ENCODE measurements at regions not wholly inside any gene's neighbourhood (a gene's known extent, or its start where the extent isn't known, plus 50 kb on each side); places are given as distances from the start of the nearest gene placed in this dataset.

GRCh38 chr2:234627308-234627707 lies 130.4 kb upstream of the ARL4C start:
- no TSS peak for BruUV-seq (replicated peaks)
- Histone ChIP-seq H3K9ac (ENCODE audit: low read length) (no peak overlapping the region), H2AFZ (ENCODE audit: low read length) (no peak overlapping the region), H3K27ac (ENCODE audit: low read length) (no peak overlapping the region), H3K79me2 (ENCODE audit: low read length) (no peaks in the 10 kb centered on the region), H3K4me3 (ENCODE audit: low read length) (no peak overlapping the region), H3K9me3 (ENCODE audit: low read length) (no peaks in the 10 kb centered on the region), H3K27me3 (ENCODE audit: low read length) (no peaks in the 10 kb centered on the region), H3K4me2 (ENCODE audit: low read length) (no peak overlapping the region), H3K36me3 (ENCODE audit: low read depth, low read length) (no peaks in the 10 kb centered on the region), H3F3A (ENCODE audit: low read length, unreplicated experiment) (no peaks in the 10 kb centered on the region), H3K9me2 (replicated peaks; ENCODE audit: low read length) (no peaks in the 10 kb centered on the region), H4K20me1 (ENCODE audit: low read length) (no peaks in the 10 kb centered on the region), H3K4me1 (ENCODE audit: insufficient read depth, low read length) (peaks cover 4% of the 10 kb centered on the region; the same call in 1 of the 2 replicates)
- no peak for ATAC-seq
- intact Hi-C loops (cut with micrococcal nuclease), result no loop called here
- no peak for TF ChIP-seq EZH2phosphoT487 (IDR thresholded peaks at IDR 0.05; ENCODE audit: borderline replicate concordance, low read length)
- no peak for TF ChIP-seq CTCF (conservative IDR thresholded peaks at IDR 0.05; ENCODE audit: low read depth, low read length)
- TF ChIP-seq EZH2 (IDR thresholded peaks at IDR 0.05; ENCODE audit: low read length, unreplicated experiment), result no peak
- ChIA-PET CTCF (no interaction called here), POLR2A (ENCODE audit: unreplicated experiment) (no interaction called here)
- DNase-seq, result no peak

- intact Hi-C loops (cut with micrococcal nuclease), result no loop called here
- TF ChIP-seq CTCF (conservative IDR thresholded peaks at IDR 0.05; ENCODE audit: low read depth, low read length) (no peak), EZH2phosphoT487 (IDR thresholded peaks at IDR 0.05; ENCODE audit: borderline replicate concordance, low read length) (no peak), EZH2 (IDR thresholded peaks at IDR 0.05; ENCODE audit: low read length, unreplicated experiment) (no peak)
- H3K4me3 ChIP-seq (ENCODE audit: low read length), result no peak overlapping the region
- no peaks in the 10 kb centered on the region for H4K20me1 ChIP-seq (ENCODE audit: low read length)
- H3K27me3 ChIP-seq (ENCODE audit: low read length), result no peaks in the 10 kb centered on the region
- peaks cover 4% of the 10 kb centered on the region; the same call in 1 of the 2 replicates for H3K4me1 ChIP-seq (ENCODE audit: insufficient read depth, low read length)
- H3K9ac ChIP-seq (ENCODE audit: low read length), result no peak overlapping the region
- ATAC-seq (no peak), DNase-seq (no peak)
- no peaks in the 10 kb centered on the region for H3K9me3 ChIP-seq (ENCODE audit: low read length)
- ChIA-PET POLR2A (ENCODE audit: unreplicated experiment) (no interaction called here), CTCF (no interaction called here)
- no peaks in the 10 kb centered on the region for H3F3A ChIP-seq (ENCODE audit: low read length, unreplicated experiment)
- no peaks in the 10 kb centered on the region for H3K36me3 ChIP-seq (ENCODE audit: low read depth, low read length)
- no peaks in the 10 kb centered on the region for H3K9me2 ChIP-seq (replicated peaks; ENCODE audit: low read length)
- BruUV-seq (replicated peaks), result no TSS peak
- H3K4me2 ChIP-seq (ENCODE audit: low read length), result no peak overlapping the region
- no peaks in the 10 kb centered on the region for H3K79me2 ChIP-seq (ENCODE audit: low read length)
- H2AFZ ChIP-seq (ENCODE audit: low read length), result no peak overlapping the region
- no peak overlapping the region for H3K27ac ChIP-seq (ENCODE audit: low read length)
Observed at GRCh38 chr2:234626566-234627130, 129.8 kb upstream of the ARL4C start.

- H3K79me2 ChIP-seq (ENCODE audit: low read length), result no peaks in the 10 kb centered on the region
- H3K27ac ChIP-seq (ENCODE audit: low read length), result no peak overlapping the region
- H3K4me1 ChIP-seq (ENCODE audit: insufficient read depth, low read length), result peaks cover under 1% of the 10 kb centered on the region; the same call in 1 of the 2 replicates
- BruUV-seq (replicated peaks), result no TSS peak
- H3K9ac ChIP-seq (ENCODE audit: low read length), result no peak overlapping the region
- TF ChIP-seq EZH2 (IDR thresholded peaks at IDR 0.05; ENCODE audit: low read length, unreplicated experiment) (no peak), EZH2phosphoT487 (IDR thresholded peaks at IDR 0.05; ENCODE audit: borderline replicate concordance, low read length) (no peak), CTCF (conservative IDR thresholded peaks at IDR 0.05; ENCODE audit: low read depth, low read length) (no peak)
- no peaks in the 10 kb centered on the region for H3K27me3 ChIP-seq (ENCODE audit: low read length)
- intact Hi-C loops (cut with micrococcal nuclease), result no loop called here
- POLR2A ChIA-PET (ENCODE audit: unreplicated experiment), result no interaction called here
- no peak overlapping the region for H3K4me2 ChIP-seq (ENCODE audit: low read length)
- no peak for ATAC-seq
- H3K36me3 ChIP-seq (ENCODE audit: low read depth, low read length), result no peaks in the 10 kb centered on the region
- no peaks in the 10 kb centered on the region for H3K9me3 ChIP-seq (ENCODE audit: low read length)
- H3K4me3 ChIP-seq (ENCODE audit: low read length), result no peak overlapping the region
- no peaks in the 10 kb centered on the region for H3K9me2 ChIP-seq (replicated peaks; ENCODE audit: low read length)
- no peaks in the 10 kb centered on the region for H3F3A ChIP-seq (ENCODE audit: low read length, unreplicated experiment)
- no peak overlapping the region for H2AFZ ChIP-seq (ENCODE audit: low read length)
- CTCF ChIA-PET, result no interaction called here
- DNase-seq, result no peak
- no peaks in the 10 kb centered on the region for H4K20me1 ChIP-seq (ENCODE audit: low read length)
Observed at GRCh38 chr2:234625626-234626250, 128.9 kb upstream of the ARL4C start.
